ENCODE measurements at regions not wholly inside any gene's neighbourhood (a gene's known extent, or its start where the extent isn't known, plus 50 kb on each side); places are given as distances from the start of the nearest gene placed in this dataset.
A peak's percentile ranks its signal among the peaks of the same experiment; 100 is the strongest.

- Histone ChIP-seq H3K18ac (ENCODE audit: low read depth in 1 of 2, low read length in 2 of 2) (no peak overlapping the region), H2AFZ (ENCODE audit: low read depth, low read length) (no peak overlapping the region), H3K9ac (ENCODE audit: low read length) (no peak overlapping the region), H3K9me3 (ENCODE audit: control insufficient read depth, low read length) (no peaks in the 10 kb centered on the region), H4K91ac (ENCODE audit: low read length) (no peak overlapping the region), H3K23ac (ENCODE audit: low read length in 2 of 2) (no peak overlapping the region), H2BK12ac (ENCODE audit: low read length in 2 of 2) (no peak overlapping the region), H2BK5ac (ENCODE audit: low read depth, low read length, poor library complexity, severe bottlenecking) (no peak overlapping the region), H3K27me3 (ENCODE audit: control insufficient read depth in 1 of 2, insufficient read depth in 1 of 2, low read length in 2 of 2) (no peaks in the 10 kb centered on the region), H3K4ac (ENCODE audit: low read depth in 1 of 2, low read length in 2 of 2) (no peak overlapping the region), H2BK120ac (ENCODE audit: low read depth, low read length) (no peak overlapping the region), H3K4me2 (ENCODE audit: low read length, poor library complexity, severe bottlenecking) (no peak overlapping the region), H4K8ac (ENCODE audit: low read length) (no peak overlapping the region), H3K4me3 (ENCODE audit: insufficient read depth in 1 of 2, low read depth in 1 of 2, low read length in 2 of 2) (no peak overlapping the region), H3K4me1 (ENCODE audit: control insufficient read depth, insufficient read depth, low read depth, low read length) (no peaks in the 10 kb centered on the region), H3K79me1 (replicated peaks; ENCODE audit: low read length, poor library complexity, severe bottlenecking) (no peaks in the 10 kb centered on the region), H3K27ac (ENCODE audit: low read length, poor library complexity, severe bottlenecking) (no peak overlapping the region), H3K36me3 (ENCODE audit: control insufficient read depth in 1 of 2, insufficient read depth in 2 of 2, low read depth in 1 of 2, low read length in 2 of 2) (no peaks in the 10 kb centered on the region), H3K14ac (ENCODE audit: low read length in 2 of 2) (no peak overlapping the region), H2AK5ac (ENCODE audit: low read length, severe bottlenecking) (no peak overlapping the region), H2BK15ac (ENCODE audit: low read depth, poor library complexity, severe bottlenecking) (no peak overlapping the region)
- no peak for DNase-seq
- WGBS: 90% methylated on average over 2 of the region's 2 CpGs
Measured at GRCh38 chr4:19492606-19493005, 759.1 kb upstream of the SLIT2 start.

GRCh38 chr4:19486400-19486799 lies 765.3 kb upstream of the SLIT2 start:
- no peak overlapping the region for H2BK5ac ChIP-seq (ENCODE audit: low read depth, low read length, poor library complexity, severe bottlenecking)
- 100% methylated on average over 1 of the region's 3 CpGs for WGBS
- no peaks in the 10 kb centered on the region for H3K36me3 ChIP-seq (ENCODE audit: control insufficient read depth in 1 of 2, insufficient read depth in 2 of 2, low read depth in 1 of 2, low read length in 2 of 2)
- H3K27me3 ChIP-seq (ENCODE audit: control insufficient read depth in 1 of 2, insufficient read depth in 1 of 2, low read length in 2 of 2): no peaks in the 10 kb centered on the region
- H2BK120ac ChIP-seq (ENCODE audit: low read depth, low read length): no peak overlapping the region
- no peak overlapping the region for H3K18ac ChIP-seq (ENCODE audit: low read depth in 1 of 2, low read length in 2 of 2)
- no peak for DNase-seq
- H3K4me1 ChIP-seq (ENCODE audit: control insufficient read depth, insufficient read depth, low read depth, low read length): no peaks in the 10 kb centered on the region
- H3K4ac ChIP-seq (ENCODE audit: low read depth in 1 of 2, low read length in 2 of 2): no peak overlapping the region
- no peak overlapping the region for H3K4me2 ChIP-seq (ENCODE audit: low read length, poor library complexity, severe bottlenecking)
- H2BK12ac ChIP-seq (ENCODE audit: low read length in 2 of 2): no peak overlapping the region
- no peak overlapping the region for H4K8ac ChIP-seq (ENCODE audit: low read length)
- no peak overlapping the region for H3K27ac ChIP-seq (ENCODE audit: low read length, poor library complexity, severe bottlenecking)
- H3K9me3 ChIP-seq (ENCODE audit: control insufficient read depth, low read length): no peaks in the 10 kb centered on the region
- no peak overlapping the region for H3K14ac ChIP-seq (ENCODE audit: low read length in 2 of 2)
- H2AK5ac ChIP-seq (ENCODE audit: low read length, severe bottlenecking): no peak overlapping the region
- H3K4me3 ChIP-seq (ENCODE audit: insufficient read depth in 1 of 2, low read depth in 1 of 2, low read length in 2 of 2): no peak overlapping the region
- no peak overlapping the region for H2AFZ ChIP-seq (ENCODE audit: low read depth, low read length)
- no peak overlapping the region for H4K91ac ChIP-seq (ENCODE audit: low read length)
- H3K9ac ChIP-seq (ENCODE audit: low read length): no peak overlapping the region
- no peak overlapping the region for H3K23ac ChIP-seq (ENCODE audit: low read length in 2 of 2)
- no peaks in the 10 kb centered on the region for H3K79me1 ChIP-seq (replicated peaks; ENCODE audit: low read length, poor library complexity, severe bottlenecking)
- H2BK15ac ChIP-seq (ENCODE audit: low read depth, poor library complexity, severe bottlenecking): no peak overlapping the region

GRCh38 chr4:19478791-19479190 lies 772.9 kb upstream of the SLIT2 start:
- H4K91ac ChIP-seq (ENCODE audit: low read length): no peak overlapping the region
- no peak overlapping the region for H2AK5ac ChIP-seq (ENCODE audit: low read length, severe bottlenecking)
- H3K4ac ChIP-seq (ENCODE audit: low read depth in 1 of 2, low read length in 2 of 2): no peak overlapping the region
- DNase-seq: peak; percentile 13
- no peaks in the 10 kb centered on the region for H3K27me3 ChIP-seq (ENCODE audit: control insufficient read depth in 1 of 2, insufficient read depth in 1 of 2, low read length in 2 of 2)
- H2BK5ac ChIP-seq (ENCODE audit: low read depth, low read length, poor library complexity, severe bottlenecking): no peak overlapping the region
- no peak overlapping the region for H4K8ac ChIP-seq (ENCODE audit: low read length)
- no peak overlapping the region for H3K9ac ChIP-seq (ENCODE audit: low read length)
- H2BK120ac ChIP-seq (ENCODE audit: low read depth, low read length): no peak overlapping the region
- no peak overlapping the region for H2AFZ ChIP-seq (ENCODE audit: low read depth, low read length)
- no CpG with 5 or more reads among the region's 2 CpGs for WGBS
- H3K4me2 ChIP-seq (ENCODE audit: low read length, poor library complexity, severe bottlenecking): no peak overlapping the region
- H2BK15ac ChIP-seq (ENCODE audit: low read depth, poor library complexity, severe bottlenecking): no peak overlapping the region
- H3K79me1 ChIP-seq (replicated peaks; ENCODE audit: low read length, poor library complexity, severe bottlenecking): no peaks in the 10 kb centered on the region
- no peak overlapping the region for H3K4me3 ChIP-seq (ENCODE audit: insufficient read depth in 1 of 2, low read depth in 1 of 2, low read length in 2 of 2)
- no peak overlapping the region for H3K14ac ChIP-seq (ENCODE audit: low read length in 2 of 2)
- no peak overlapping the region for H2BK12ac ChIP-seq (ENCODE audit: low read length in 2 of 2)
- H3K18ac ChIP-seq (ENCODE audit: low read depth in 1 of 2, low read length in 2 of 2): no peak overlapping the region
- H3K36me3 ChIP-seq (ENCODE audit: control insufficient read depth in 1 of 2, insufficient read depth in 2 of 2, low read depth in 1 of 2, low read length in 2 of 2): no peaks in the 10 kb centered on the region
- no peaks in the 10 kb centered on the region for H3K9me3 ChIP-seq (ENCODE audit: control insufficient read depth, low read length)
- no peak overlapping the region for H3K23ac ChIP-seq (ENCODE audit: low read length in 2 of 2)
- H3K27ac ChIP-seq (ENCODE audit: low read length, poor library complexity, severe bottlenecking): no peak overlapping the region
- H3K4me1 ChIP-seq (ENCODE audit: control insufficient read depth, insufficient read depth, low read depth, low read length): no peaks in the 10 kb centered on the region

- no peak overlapping the region for H3K18ac ChIP-seq (ENCODE audit: low read depth in 1 of 2, low read length in 2 of 2)
- no peak overlapping the region for H3K4me3 ChIP-seq (ENCODE audit: insufficient read depth in 1 of 2, low read depth in 1 of 2, low read length in 2 of 2)
- no peak overlapping the region for H3K4me2 ChIP-seq (ENCODE audit: low read length, poor library complexity, severe bottlenecking)
- no peaks in the 10 kb centered on the region for H3K9me3 ChIP-seq (ENCODE audit: control insufficient read depth, low read length)
- no peaks in the 10 kb centered on the region for H3K36me3 ChIP-seq (ENCODE audit: control insufficient read depth in 1 of 2, insufficient read depth in 2 of 2, low read depth in 1 of 2, low read length in 2 of 2)
- no peak overlapping the region for H2AFZ ChIP-seq (ENCODE audit: low read depth, low read length)
- no peak overlapping the region for H3K4ac ChIP-seq (ENCODE audit: low read depth in 1 of 2, low read length in 2 of 2)
- no peaks in the 10 kb centered on the region for H3K27me3 ChIP-seq (ENCODE audit: control insufficient read depth in 1 of 2, insufficient read depth in 1 of 2, low read length in 2 of 2)
- no peak overlapping the region for H3K9ac ChIP-seq (ENCODE audit: low read length)
- no peak overlapping the region for H4K8ac ChIP-seq (ENCODE audit: low read length)
- no peak overlapping the region for H2BK12ac ChIP-seq (ENCODE audit: low read length in 2 of 2)
- no peak overlapping the region for H2AK5ac ChIP-seq (ENCODE audit: low read length, severe bottlenecking)
- H3K14ac ChIP-seq (ENCODE audit: low read length in 2 of 2): no peak overlapping the region
- no peak overlapping the region for H3K23ac ChIP-seq (ENCODE audit: low read length in 2 of 2)
- H3K27ac ChIP-seq (ENCODE audit: low read length, poor library complexity, severe bottlenecking): no peak overlapping the region
- no peak overlapping the region for H4K91ac ChIP-seq (ENCODE audit: low read length)
- H2BK5ac ChIP-seq (ENCODE audit: low read depth, low read length, poor library complexity, severe bottlenecking): no peak overlapping the region
- no peak overlapping the region for H2BK15ac ChIP-seq (ENCODE audit: low read depth, poor library complexity, severe bottlenecking)
- no peak for DNase-seq
- H3K79me1 ChIP-seq (replicated peaks; ENCODE audit: low read length, poor library complexity, severe bottlenecking): no peaks in the 10 kb centered on the region
- no peaks in the 10 kb centered on the region for H3K4me1 ChIP-seq (ENCODE audit: control insufficient read depth, insufficient read depth, low read depth, low read length)
- H2BK120ac ChIP-seq (ENCODE audit: low read depth, low read length): no peak overlapping the region
- 71% methylated on average over 1 of the region's 1 CpG for WGBS
Measured at GRCh38 chr4:19473569-19473968, 778.1 kb upstream of the SLIT2 start.

All from mesenchymal stem cell (in vitro differentiated cells and primary cell).